Vagina (tissue), 2 donors: ENCODE measurements at regions not wholly inside any gene's neighbourhood (a gene's known extent, or its start where the extent isn't known, plus 50 kb on each side); places are given as distances from the start of the nearest gene placed in this dataset.

Experiments used
- POLR2A ChIP-seq, 2 donors: fragments of 450-650 bp; IDR thresholded peaks; one replicate each; pipeline ENCODE4 v1.6.1; 2017; ENCODE audit warnings: antibody characterized with exemption in 2 of 2, mild to moderate bottlenecking in 2 of 2, moderate library complexity in 2 of 2
- POLR2AphosphoS5 ChIP-seq, 2 donors: sonication (generic); formaldehyde crosslinking; IDR thresholded peaks; one replicate each; pipeline ENCODE4 v1.9.0; 2017; ENCODE audit warnings: antibody characterized with exemption in 2 of 2, mild to moderate bottlenecking in 2 of 2, low read depth in 1 of 2; ENCODE audit not compliant: insufficient read depth in 1 of 2
- TF ChIP-seq, protein P1 (sequence below), 3 experiments: fragments of 450-650 bp in 2 of 3; fragments of 200-600 bp in 1 of 3; sonication (generic) in 1 of 3; IDR thresholded peaks; one replicate each; pipeline ENCODE4 v1.5.1; 2017 to 2019; ENCODE audit warnings: antibody characterized with exemption in 3 of 3, mild to moderate bottlenecking in 2 of 3, moderate library complexity in 2 of 3

DNA sequence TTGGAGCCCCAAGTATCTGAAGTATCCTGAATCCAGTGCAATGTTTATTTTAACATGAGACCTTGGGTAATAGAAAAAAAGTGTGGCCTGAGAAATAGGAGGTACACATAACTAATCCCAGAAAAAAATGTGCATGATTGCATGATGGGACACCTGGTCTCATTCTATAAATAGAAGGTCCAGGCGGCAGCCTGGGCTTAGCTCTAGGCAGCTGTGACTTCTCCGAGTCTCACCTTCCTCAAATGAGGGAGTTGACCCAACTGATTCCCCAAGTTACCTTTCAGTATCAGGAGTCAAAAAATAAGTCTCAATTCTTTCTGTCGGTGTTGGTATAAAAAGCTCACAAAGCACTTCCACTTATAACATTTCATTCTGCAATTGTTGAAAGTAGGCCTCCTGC, 65.9 kb upstream of the CCDC190 start:
- no peak for TF ChIP-seq POLR2A (IDR thresholded peaks at IDR 0.05)
- TF ChIP-seq, protein P1, sequence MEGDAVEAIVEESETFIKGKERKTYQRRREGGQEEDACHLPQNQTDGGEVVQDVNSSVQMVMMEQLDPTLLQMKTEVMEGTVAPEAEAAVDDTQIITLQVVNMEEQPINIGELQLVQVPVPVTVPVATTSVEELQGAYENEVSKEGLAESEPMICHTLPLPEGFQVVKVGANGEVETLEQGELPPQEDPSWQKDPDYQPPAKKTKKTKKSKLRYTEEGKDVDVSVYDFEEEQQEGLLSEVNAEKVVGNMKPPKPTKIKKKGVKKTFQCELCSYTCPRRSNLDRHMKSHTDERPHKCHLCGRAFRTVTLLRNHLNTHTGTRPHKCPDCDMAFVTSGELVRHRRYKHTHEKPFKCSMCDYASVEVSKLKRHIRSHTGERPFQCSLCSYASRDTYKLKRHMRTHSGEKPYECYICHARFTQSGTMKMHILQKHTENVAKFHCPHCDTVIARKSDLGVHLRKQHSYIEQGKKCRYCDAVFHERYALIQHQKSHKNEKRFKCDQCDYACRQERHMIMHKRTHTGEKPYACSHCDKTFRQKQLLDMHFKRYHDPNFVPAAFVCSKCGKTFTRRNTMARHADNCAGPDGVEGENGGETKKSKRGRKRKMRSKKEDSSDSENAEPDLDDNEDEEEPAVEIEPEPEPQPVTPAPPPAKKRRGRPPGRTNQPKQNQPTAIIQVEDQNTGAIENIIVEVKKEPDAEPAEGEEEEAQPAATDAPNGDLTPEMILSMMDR (IDR thresholded peaks at IDR 0.05) = no peak
- TF ChIP-seq POLR2AphosphoS5 (IDR thresholded peaks at IDR 0.05; ENCODE audit: insufficient read depth in 1 of 2, low read depth in 1 of 2) = no peak
